Testis (tissue), 2 donors: ENCODE measurements at regions not wholly inside any gene's neighbourhood (a gene's known extent, or its start where the extent isn't known, plus 50 kb on each side); places are given as distances from the start of the nearest gene placed in this dataset.

Experiments used
- CTCF ChIP-seq, 3 experiments: fragments of 450-650 bp in 2 of 3; fragments of 200-600 bp in 1 of 3; sonication (generic) in 1 of 3; IDR thresholded peaks; one replicate each; pipeline ENCODE4 v1.5.1; 2016 to 2019; ENCODE audit warnings: antibody characterized with exemption in 3 of 3, mild to moderate bottlenecking in 2 of 3, moderate library complexity in 1 of 3
- POLR2A ChIP-seq: fragments of 450-650 bp; IDR thresholded peaks from one replicate; pipeline ENCODE4 v1.6.1; 2017; ENCODE audit warnings: antibody characterized with exemption, mild to moderate bottlenecking, moderate library complexity

DNA sequence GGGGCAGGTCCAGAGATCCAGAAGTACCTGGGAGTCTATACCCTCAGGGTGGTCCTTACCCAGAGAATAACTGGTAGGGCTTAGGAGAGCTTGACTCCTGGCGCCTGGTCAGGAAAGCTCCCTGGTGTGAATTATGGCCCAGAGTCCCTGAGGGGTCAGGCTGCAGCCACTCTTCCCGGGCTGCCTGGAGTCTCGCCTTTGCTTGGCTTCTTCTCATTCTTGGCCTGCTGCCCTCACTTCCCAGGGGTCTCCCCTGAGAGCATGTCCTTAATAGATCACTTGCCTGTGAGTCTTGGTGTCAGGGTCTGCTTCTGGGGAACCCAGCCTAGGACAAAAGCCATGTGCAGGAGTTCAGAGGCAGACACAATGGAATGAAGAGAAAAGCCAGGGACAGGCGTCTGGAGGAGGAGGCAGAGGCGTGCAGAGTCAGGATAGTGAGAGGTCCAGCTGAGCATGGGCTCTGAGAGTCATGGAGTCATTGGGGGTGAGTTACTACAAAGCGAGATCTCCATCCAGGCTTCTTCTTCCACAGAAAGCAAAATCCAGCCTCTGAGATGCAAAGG is 212.3 kb downstream of the TFAP2C start:
- TF ChIP-seq CTCF (IDR thresholded peaks at IDR 0.05) (no peak), POLR2A (no peak)
